Muscle of arm (tissue), 1 donor: ENCODE measurements at regions not wholly inside any gene's neighbourhood (a gene's known extent, or its start where the extent isn't known, plus 50 kb on each side); places are given as distances from the start of the nearest gene placed in this dataset.

ENCODE experiments used
- DNase-seq: peaks from one replicate; pipeline ENCODE4 v3.0.0-alpha.2; 2013

DNA sequence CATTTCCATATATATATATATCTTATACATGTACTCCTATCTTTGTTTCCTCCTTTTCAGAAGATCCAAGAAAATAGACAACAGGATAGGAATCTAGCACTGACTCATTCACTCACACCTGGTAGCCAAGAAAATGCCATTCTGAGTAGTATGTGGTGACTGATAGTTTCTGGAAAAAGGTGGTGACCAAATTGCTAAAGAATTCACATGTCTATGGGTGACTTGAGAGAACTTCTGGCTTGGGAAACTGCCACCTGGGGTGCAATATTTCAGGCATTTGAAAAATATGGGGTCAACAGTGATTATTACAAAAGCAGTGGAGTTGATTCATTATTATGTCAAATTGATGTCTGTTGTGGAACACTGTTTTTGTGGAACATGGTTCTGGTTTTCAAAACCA is 605.1 kb downstream of the PCDH18 start:
- no peak for DNase-seq

DNA sequence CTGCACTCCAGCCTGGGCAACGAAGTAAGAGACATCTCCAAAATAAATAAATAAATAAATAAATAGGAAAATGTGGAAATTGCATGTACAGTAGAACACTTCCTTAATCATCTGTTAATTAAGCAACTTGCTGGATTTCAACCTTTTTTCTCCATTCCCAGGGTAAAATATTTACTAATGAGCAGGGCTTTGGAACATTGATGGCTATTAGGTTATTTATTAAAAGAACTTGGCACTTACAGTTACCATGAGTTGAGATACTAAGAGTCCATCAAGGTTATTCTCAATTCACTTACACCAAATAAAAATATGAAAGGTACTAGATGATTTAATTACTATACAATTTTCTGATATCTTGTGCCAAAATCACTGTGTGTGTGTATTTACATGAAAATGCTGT is 607.1 kb downstream of the PCDH18 start:
- no peak for DNase-seq

DNA sequence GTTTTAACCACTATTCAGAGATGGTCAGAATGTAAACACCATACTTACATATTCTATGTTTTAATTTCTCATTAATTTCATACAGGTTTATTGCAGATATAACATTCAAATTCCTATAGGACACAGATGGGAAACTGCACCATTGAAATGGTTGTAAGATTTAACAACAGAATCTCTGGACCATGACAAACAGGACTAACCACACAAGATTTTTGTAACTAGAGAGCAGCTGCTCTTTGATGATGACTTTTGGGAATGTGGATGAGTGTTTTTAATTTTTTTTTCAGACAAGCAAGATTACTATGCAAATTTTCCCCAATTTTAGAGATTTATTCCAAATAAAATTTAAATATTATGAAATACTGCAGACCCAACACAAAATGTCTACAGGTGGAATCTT is 610.2 kb downstream of the PCDH18 start:
- no peak for DNase-seq

DNA sequence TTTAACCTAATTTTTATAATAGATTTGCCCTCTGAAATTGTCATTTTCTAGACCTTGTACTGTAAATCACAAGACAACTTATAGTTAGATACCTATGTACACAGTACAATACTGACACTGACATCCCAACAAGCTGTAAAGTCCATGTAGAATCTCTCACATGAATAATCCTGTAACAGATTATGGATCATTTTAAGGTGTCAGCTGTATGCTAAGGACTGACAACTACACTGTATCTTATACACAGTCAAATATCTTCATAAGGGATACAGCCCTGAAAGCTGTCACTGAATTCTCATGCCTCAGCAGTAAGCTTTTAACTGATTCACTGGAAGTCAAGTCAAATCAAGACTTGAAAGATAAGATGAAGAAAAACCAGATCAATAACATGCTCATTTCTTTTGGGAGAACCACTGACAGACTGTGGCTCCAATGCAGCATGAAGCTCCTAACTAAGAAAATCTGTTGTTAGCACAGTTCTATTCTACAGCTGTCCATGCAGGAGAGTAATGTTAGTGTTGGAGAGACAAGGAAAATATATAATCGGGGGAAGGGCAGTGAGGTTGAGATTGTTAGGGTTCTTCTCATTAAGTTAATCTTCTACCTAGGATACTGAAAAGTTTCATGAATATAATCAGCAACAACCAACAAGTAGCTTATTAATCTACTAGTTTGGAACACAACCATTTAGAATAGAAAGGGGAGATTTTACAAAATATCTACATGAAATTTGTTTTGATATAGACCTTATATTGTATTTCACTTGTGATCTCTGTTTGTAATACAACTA is 612.0 kb downstream of the PCDH18 start:
- DNase-seq: no peak

DNA sequence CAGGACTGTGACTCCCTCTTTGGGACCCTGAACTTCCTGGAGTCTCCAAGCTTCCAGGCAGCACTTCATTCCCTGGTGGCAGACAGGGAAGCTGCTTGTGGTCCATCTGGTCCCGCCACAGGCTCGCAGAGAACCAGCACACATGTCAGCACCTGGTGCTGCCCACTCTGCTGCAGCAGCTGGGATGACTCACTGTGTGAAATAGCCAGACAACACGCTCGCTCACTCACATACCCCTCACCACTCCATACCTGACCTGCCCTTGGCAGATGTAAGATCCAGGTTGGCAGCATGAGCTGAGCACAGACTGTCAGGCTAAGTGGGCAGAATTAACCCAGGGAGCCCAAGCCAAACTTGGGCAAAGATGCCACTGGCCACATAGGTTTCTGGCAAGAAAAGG is 613.5 kb downstream of the PCDH18 start:
- no peak for DNase-seq

DNA sequence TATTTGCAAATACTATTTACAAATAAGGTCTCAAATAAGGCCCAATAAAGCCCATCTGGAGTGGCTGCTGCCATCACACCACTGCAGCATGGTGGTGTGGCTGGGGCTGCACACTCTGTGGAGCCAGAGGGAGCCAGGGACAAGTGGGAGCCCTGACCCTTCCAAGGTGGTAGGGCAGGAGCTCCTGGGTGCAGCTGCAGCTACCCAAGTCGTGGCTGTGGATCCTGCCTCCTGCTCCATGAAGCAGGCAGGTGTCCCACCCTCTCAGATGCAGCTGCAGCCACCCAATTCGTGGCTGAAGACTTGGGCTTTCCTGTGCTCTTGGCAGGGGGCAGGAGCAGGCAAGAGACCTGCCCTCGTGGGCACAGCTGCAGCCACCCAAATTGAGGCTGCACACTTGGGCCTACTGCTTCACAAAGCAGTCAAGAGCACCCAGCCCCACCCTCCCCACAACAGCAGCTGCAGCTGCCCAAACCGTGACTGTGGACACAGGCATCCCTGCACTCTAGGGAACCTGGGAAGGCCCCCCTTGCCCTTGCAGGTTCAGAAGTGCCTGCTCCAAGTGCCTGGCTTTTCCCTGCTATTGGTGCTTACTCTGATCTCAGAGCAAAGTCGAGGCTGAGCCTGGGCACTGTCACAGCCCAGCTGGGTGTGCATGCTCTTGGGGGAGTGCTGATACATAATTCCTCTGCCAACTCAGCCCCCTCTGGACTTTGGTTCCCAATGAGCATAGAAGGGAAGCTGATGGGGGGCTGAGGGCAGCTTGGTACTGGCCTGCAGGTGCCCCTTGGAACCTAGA is 614.8 kb downstream of the PCDH18 start:
- no peak for DNase-seq

DNA sequence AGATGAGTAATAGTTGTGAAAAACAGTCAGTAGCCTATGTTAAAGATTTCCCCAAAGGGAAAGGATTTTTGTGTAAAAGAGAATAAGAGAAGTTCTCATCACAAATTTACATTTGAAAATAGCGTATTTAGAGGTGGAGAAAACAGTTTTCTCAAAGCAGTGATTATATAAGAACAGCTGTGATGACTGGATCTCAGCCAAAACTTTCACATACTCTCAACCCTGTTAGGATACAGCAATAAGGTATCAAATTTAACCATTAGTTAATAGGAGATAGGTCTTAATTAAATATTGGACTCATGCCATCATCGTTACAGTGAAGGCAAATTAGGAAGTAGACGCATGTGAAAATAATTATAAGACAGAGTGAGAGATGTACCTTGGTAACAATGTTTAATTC is 622.7 kb downstream of the PCDH18 start:
- peak; percentile 7 for DNase-seq

DNA sequence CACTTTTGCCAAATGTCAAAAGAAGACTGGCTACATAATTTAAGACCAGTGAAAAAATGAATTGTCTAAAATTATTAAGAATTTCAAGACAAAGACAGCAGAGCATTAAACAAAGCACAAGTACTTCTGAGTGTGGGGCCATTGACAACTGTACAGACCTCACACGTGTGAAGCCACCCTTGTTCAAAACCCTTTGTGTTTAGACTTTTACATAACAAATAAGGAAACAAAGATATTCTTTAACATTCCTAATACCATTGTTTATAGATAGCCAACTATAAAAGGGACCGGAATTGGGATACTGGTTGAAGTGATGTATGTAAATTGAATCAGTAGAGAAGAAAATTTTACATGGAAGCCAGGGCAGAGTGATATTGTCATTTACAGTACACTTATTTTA is 624.2 kb downstream of the PCDH18 start:
- no peak for DNase-seq

DNA sequence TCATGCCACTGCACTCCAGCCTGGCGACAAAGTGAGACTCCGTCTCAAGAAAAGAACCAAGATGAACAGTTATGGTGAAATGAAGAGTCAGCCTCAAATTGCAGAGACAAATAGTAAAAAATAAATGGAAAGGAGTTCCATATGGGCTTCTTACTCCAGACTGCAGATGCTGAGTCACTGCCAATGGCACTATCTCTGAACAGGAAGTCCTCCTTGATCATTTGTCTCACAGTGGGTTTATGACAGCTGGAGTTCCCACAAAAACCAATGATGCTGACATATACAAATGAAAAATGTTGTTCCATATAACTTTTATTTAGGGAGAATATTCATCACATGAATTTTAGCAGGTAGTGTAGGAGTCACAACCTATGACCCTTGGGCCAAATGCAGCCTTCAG is 631.6 kb downstream of the PCDH18 start:
- DNase-seq: no peak

DNA sequence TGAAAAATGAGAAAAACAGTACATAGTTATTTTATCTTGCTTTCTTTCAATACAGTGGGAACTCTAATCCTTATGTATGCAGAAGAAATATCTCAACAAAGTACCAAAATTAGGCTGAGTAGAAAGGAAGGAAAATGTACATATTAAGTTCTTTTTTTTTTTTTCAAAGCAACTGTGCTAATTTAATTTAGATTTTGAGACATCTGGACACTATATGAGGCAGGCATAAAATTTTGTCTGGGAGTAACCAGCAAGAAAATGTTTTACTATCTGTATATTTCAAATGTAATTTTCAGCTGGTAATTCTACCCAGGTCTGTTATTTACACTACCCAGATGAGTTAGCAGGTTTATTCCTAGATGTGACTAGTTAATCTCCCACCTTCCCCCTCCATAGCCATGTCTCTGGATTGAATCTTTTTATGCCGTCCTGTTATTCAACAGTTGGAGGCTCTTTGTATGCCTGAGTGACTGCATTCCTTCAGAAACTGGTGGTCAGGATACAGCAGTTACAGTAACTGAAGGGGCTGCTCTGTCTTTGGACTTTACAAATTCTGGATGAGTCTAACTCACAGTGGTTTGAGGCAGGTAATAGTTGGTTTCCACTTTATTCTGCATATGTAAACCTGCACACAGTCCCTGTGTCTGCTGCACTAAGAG is 633.6 kb downstream of the PCDH18 start:
- no peak for DNase-seq

DNA sequence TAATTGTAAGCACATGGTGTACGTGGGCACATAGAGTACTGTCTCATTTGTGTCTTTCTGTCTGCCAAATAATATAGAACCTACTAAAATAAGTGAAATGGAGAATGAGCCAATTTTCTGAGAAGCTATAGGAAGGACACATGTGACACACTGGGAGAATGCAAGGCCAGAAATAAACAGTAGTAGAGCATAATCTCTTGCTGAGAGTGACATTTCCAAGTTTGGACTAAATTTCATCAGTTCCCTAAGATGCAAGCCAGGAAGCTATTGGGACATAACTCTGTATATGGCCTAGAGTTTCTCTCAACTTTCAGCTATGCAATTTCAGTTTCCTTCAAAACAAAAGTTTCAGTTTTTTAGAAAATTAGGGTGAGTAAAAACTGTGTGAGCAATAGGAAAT is 638.7 kb downstream of the PCDH18 start:
- DNase-seq: no peak

DNA sequence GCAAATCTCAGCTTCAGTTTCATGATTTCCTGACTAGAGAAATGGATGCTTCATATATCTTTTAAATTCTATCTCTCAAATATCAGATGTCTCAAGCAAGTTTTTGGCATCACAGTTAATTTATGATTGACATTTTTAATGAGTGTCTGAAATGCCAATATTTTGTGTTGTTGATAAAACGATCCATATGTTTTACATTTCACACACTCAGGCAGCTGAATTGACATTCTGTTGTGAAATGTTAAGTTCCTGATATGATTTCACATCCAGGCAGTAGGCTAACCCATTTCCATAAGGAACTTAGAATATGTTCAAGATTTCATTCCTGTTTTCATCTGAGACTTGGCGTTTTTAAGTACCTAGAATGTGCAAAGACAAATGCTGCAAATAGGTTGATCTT is 650.6 kb downstream of the PCDH18 start:
- DNase-seq: no peak

DNA sequence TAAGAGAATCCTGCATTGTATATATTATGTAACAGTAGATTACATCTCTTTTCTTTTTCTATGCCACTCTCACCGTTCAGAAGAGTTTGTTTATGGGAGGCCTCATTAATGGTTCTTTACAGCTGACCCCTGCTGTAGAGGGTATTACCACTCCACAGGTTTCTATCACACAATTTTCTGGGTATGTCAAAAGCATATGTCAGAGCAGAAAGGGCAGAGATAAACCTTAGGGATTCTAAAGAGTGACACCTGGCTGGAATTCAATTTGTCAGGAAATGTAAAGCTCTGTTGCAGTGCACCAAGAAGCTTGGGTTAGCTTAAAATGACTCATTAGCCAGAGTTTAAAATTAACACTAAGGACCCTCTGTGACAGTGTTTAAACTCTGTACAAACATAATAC is 658.7 kb downstream of the PCDH18 start:
- no peak for DNase-seq

DNA sequence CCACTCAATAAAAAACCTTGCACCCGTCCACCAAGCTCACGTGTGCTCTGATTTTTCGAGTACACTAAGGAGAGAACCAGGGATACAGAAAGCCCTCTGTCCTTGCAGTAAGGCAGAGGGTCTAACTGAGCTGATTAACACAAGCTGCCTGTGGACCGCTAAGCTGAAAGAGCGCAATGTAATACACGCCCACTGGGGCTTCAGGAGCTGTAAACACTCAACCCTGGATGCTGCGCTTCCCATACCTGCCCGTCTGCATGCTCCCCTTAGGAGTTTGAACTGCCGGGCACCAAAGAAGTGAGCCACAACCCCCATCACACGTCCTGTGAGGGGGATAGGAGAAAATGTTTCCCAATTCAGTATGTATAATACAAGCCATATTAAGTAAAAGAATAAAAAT is 664.8 kb downstream of the PCDH18 start:
- no peak for DNase-seq

DNA sequence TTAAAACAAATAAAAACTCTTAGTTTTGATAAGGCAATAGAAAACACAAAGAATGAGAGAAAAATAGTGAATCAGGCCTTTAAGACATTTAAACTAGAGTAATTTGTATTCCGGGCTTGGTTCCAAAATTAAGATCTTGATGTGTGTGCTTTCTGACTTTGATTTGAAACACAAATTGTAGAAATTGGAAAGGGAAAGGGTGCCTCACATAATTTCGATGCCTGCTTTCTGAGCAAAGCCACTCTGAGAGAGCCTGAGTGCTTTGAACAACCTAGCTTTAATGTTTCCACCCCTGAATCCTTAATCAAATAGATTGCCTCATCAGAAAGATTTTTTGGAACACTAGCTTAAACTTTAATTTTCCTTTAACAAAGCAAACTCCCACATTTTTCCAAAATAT is 666.8 kb downstream of the PCDH18 start:
- DNase-seq: no peak

DNA sequence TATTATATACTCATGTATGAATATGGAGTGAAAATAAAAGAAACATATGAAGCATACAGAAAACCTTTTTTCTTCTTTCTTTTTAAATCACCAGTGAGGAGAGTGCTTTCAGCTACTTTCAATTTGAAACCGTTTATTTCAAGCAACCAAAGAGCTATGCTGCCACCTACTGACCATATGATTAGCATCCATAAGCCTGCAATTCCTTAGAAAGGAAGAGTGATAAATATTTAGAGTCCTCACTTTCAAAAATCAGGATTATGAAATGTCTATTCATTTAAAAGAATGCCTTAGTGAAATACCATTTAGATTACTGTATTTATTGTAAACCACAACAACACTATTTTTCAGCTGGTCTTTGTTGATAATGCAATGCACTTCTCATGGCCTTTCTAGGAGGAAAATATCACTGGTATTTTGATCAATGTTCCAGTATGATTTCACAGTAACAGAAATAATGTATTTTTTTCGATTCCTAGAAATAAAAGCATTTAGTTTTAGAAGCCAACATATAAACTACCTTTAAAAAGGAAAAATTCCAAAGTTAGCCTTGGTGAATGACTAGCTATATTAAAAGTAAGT is 667.6 kb downstream of the PCDH18 start:
- peak; percentile 80 for DNase-seq

DNA sequence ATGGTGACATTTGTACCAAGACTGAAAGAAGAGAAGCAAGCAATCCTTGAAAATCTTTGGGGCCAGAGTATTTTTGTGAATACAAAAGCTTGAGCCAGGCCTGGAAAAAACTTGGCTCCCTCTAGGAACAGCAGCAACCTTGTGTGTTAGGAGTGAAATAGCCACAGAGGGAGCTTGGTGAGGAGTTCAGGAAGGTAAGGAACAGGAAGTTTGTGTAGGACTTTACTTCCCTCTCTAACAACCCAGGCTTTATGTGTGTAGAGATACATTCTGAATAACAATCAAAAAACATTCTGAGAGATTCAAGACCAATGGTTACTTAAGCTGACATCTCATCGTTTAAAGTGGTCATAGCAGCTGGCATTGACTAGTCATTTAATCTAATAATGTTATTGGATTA is 668.5 kb downstream of the PCDH18 start:
- DNase-seq: no peak

DNA sequence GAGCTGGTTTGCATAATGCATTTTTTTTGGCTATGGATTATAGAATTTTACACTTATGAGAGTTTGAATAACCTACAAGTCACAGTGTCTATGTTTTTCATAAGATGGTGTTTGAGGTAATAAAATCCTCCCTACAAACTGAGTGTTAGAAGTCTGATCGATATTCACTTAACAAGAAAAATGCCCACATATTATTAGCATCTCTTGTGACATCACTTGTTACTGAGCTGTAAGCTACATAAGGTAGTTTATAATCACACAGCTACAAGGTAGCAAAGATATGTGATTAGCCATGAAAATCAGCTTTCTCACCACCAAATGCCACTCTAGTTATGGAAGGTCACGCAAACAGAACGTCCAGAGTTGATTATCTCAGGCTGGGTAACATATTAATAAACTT is 669.6 kb downstream of the PCDH18 start:
- DNase-seq: no peak

DNA sequence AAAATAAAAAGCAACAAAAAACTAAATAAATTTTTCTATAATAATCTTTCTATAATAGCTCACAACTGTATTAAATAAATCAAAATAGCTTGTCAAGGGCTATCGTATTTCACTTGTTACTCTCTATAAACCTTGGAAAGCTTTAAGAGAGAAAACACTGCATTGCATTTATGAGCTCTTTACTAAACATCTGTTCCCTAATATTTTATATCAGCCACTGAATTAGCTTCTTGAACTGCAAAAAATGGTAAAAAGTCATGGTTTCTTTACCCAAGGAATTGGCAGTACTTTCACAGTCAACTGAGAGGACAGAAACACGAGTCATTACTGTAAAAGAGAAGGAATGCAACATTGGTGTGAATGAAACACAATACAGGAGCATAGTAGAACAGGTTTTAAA is 671.2 kb downstream of the PCDH18 start:
- no peak for DNase-seq

DNA sequence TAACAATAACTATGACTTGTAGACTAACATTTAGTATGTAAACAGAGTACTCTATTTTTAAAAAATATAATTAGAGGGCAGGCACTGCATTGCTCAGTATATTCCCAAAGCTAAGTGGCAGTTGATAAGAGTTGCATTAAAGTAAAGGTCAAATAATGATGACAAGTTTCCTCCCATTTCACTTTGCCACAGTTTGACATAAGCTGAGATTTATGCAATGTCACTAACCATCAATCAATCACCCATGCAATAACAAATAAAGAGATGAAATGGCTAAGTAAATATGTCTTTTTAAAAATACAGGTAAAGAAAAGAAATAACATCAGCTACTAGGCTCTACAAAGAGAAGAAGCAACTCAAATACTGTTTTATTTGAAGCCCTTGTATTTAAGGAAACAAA is 673.4 kb downstream of the PCDH18 start:
- DNase-seq: no peak

DNA sequence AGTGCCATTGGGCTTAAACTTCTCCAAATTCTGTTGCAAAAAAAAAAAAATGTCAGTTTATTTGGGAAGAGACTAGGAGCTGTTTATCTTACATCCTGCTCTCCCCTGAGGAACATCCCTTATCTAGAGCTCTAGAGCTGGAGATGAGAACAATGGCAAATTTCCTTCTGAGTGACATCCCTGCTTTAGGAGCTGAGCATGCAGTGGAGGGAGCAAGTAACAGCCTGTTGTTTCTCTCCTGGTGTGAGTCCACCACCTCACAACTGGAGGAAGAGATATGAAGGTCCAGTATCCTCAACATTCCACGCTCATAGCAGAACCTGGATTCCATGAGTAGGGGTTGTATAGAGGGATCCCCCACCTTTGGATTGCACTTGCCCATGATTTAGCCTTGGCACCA is 676.4 kb downstream of the PCDH18 start:
- DNase-seq: no peak

DNA sequence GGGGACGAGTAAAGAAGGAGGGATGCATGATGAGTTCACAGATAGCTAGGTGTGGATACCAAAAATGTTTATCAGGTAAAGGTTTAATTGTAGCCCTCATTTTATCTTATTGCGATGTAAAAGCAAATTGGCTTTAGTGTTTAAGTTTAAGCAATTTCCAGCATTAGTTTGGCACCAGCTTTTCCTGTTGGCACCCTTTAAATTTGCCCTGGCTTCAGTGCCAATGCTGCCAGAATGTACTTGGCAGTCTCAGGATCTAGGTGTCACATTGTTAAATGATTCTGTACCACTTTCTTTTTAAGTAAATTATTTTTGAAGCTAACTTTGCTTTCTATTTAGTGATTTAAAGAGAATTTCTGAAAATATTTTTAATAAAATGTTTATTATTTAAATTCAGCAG is 681.8 kb downstream of the PCDH18 start:
- DNase-seq: no peak
